Ramos (cell line): ENCODE measurements at regions not wholly inside any gene's neighbourhood (a gene's known extent, or its start where the extent isn't known, plus 50 kb on each side); places are given as distances from the start of the nearest gene placed in this dataset.

ENCODE experiments used
- in situ Hi-C: fragments of 300-500 bp; cut with MboI; formaldehyde crosslinking; loops from one replicate; pipeline ENCODE4 v1.14.3; 2022; ENCODE audit warnings: low sequenced_read_pairs; ENCODE audit not compliant: unreplicated experiment

DNA sequence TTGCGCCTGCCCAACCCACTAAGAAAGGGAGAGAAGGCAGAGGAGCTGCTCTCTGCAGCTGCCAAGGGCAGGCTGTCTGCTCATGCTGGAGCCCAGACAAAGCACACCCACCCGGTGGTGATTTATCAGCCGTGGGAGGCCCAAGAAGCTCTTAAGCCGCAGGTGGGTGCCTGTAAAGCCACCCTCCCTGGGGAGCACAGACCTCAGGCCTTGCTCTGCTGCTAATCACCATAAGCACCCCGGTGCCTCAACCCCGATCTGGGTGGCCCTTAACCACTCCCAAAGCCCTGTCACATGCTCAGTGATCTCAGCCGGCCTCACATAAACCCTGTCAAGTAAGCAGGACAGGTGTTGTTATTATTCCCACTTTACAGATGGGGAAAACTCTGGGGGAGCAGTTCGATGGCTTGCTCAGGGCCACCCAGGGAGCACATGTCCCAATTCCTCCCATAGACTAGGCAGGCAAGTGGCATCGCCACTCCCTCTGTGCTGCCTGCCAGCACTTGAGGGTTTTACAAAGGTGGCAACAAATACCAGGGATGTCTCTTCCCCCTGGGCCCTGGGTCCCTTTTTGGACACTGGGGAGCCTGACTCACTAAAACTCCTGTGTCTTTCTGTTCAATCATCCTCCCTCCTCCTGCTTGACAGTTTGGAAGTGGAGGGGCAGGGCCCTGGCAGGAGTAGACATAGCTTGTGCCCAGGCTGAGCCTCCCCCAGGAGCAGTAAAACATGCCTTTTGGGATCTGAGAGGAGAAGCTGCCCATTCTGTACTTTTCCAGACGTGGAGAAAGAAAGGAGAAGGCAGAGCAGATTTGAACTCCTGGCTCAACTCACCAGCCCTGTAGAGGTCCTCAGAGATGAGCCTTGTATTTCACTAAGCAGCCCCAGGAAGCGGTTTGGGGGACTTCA, 299.3 kb downstream of the SOX9 start:
- in situ Hi-C loops, result no loop called here

DNA sequence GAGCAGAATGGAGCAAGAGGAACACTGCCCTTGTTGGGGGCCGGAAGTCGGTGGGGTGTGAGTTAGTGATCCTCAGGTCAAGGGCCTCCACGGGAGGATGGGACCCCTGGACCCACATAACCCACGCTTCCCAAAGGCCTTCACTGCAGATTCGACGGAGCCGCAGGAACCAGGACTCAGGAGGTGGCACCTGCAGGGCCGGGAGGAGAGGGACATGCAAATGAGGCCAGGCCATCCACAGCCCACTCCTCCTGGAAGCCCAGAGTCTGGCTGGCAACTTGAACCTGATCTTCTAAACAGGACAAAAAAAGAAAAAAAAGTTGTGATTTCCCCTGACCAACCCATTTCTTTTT, 299.9 kb downstream of the SOX9 start:
- in situ Hi-C loops, result no loop called here

DNA sequence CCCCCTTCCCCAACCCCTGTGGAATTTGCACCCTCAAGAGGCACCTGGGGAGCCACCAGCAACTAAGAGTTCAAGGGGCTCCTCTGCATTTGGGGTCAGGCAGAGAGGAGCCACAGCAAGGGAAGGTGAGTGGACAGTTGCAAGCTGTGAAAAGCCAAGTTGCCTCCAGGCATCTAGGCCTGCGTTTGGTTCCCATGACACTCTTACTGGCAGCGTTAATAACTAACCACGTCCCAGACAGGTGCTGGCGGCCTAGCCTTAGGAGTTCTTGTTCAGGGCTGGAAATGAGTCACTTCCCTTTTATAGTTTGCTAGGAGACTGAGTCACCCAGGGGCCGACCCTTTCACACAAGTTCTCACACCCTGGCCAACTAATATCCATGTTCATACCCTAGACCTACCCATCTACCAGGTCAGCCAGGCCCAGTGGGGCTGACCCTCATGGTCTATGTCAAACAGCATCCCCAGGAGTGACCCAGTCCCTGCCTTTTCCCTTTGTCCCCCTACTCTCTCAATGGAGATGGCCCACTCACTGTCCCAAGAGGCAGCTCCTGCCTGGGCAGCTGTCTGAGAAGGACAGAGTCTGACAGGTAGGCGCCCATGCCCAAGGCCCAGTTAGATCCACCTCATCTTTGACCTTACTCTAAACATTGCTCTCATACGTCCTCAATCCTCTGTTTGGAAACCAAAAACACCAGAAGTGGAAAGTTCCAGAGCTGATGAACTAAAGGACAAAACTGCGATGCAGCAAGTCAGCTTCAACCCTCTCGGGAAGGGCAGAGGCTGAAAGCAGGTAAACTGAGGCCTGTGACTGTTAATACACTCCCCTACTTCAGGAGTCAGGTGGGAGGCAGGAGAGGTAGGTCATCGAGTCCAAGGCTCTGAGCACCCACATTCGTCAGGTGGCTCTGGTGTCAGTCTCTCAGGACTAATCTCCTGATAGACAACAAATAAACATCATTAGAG, 300.6 kb downstream of the SOX9 start:
- in situ Hi-C loops, result no loop called here

DNA sequence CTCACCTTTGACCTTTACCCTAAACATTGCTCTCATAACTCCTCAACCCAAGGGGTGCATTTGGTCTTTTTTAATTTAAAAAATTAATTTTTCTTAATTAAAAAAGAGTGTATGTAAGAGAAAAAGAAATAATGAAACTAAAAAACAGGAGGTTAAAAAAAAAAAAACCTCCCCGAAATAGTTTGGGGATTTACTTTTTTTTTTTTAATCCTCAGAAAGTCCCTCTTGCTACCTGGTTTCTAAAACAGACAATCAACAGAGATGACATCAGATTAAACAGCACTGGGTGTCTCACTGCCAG, 301.3 kb downstream of the SOX9 start:
- in situ Hi-C loops, result no loop called here

DNA sequence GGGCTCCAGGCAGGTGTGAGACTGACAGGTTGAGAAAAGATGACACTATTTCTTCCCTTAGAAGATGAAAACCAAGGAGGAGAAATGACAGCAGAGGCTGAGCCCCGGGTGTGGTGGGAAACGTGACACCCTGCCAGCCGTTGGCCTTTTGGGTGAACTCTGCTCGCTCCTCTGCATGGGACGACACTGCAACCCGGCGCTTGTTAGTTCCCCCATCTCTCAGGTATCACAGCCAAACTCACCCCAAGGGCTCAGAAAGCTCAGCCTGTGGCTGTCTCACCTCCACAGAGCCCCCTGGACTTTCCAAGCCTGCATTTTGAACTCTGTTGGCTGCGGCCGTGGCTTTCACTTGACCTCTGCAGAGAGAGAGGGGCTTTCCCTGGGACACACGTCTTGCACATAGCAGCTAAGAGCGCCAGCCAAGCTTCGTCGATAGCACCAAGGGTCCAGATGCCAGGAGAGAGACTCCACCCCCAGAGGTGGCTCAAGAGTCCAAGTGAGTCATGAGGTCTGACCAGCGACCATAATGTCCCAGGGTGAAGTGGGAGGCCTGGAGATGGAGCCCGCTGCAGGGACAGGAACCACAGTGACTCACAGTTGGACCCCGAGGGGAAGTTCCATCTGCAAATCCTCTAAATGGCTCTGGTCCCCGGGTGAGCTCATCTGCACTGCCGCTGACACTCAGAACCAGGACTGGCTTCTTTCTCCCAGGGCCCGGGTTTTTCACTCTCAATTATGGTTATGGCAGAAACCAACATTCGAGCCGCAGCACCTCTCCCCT, 301.9 kb downstream of the SOX9 start:
- in situ Hi-C loops, result no loop called here

DNA sequence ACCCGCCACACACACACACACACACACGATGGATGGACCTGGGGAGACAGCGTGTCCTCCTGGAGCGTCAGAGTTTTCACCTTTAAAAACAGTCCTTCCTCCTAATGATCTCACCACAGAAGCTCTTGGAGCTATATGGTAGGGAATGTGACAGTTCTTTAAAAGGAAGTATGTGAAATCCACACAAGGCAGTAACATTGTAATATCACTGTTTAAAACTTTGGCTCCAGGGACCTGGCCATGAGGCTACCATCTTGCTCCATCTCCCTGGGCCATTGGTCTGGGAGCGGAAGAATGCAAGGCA, 302.4 kb downstream of the SOX9 start:
- in situ Hi-C loops, result no loop called here

DNA sequence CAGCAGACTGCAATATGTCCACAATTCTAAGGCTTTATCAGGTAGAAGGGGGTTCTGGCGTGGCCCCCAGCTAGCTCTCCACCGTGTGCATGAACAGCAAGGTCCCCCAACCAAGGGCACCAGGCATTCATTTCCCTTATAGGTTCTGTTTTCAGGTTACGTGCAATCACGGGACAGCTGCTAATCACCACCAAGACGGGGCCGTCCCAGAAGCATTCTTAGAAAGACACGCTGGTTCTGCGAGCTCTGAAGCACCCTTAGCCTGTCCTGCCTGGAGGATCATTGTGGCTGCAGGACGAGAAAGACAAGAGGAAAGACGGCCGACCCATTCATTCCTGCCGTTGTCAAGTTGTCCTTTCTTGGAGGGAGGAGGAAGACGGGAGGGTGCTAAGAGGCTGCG, 302.9 kb downstream of the SOX9 start:
- in situ Hi-C loops, result no loop called here

DNA sequence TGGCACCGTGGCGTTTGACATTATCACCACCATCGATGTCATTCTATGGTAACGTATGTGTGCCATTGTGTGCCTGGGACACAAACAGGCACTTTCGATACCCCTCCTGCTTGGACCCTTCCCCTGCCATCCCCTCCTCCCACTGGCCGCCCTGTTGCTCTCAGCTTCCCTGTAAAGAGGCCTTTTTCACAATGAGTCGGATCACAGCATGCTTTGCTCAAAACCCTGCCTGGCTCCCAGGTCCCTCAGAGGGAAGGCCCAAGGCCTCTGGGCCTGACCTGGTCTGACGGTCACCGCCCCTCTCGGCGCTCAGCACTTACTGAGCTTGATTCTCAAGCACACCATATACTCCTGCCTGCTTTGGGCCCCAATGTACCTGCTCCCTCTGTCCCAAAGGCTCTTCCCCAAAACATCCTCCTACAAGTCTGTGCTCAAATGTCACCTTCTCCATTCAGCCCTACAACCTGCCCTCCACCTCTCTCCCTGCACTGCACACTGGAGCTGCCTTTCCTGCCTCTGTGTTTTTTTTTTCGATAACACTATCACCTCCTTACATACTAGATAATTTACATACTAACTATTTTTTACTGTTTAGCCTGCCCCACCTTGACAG, 303.8 kb downstream of the SOX9 start:
- in situ Hi-C loops, result no loop called here

DNA sequence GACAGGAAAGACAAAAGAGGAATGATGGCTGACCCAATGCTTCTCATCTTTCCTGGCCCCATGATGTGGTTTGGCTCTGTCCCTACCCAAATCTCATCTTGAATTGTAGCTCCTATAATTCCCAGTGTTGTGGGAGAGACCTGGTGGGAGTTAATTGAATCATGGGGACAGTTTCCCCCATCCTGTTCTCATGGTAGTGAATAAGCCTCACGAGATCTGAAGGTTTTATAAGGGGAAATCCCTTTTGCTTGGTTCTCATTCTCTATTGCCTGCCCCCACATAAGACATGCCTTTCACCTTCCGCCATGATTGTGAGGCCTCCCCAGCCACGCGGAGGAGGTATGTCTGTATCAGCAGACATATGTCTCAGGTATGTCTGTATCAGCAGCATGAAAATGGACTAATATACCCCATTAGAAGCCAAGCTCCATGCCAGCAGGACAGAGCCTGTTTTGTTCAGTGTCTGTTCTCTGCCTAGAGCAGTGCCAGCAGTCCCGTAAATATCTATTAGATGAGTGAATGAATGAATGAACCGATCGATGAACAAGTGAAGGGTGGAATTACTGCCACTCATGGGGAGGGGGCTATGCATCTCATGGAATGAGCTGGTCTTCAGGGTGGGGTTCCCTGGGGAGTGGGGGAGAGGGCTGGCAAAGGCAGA, 304.4 kb downstream of the SOX9 start:
- in situ Hi-C loops, result no loop called here

DNA sequence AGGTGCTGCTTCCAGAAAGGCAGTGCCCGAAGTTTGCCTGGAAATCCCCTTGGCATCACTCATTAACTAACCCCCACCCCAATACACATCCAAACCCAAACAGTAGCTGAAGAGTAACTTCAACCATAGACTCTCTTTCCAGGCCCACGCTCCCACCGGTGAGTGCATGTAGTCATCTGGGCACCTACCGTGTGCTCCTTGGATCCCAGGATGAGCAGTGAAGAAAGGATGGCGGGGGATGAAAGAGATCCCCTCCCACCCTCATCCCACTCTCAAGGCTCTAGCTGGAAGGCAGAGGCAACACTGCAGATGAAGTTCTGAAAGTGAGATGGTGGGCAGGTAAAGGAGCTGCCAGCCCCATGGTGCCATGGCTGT, 305.0 kb downstream of the SOX9 start:
- in situ Hi-C loops, result no loop called here

DNA sequence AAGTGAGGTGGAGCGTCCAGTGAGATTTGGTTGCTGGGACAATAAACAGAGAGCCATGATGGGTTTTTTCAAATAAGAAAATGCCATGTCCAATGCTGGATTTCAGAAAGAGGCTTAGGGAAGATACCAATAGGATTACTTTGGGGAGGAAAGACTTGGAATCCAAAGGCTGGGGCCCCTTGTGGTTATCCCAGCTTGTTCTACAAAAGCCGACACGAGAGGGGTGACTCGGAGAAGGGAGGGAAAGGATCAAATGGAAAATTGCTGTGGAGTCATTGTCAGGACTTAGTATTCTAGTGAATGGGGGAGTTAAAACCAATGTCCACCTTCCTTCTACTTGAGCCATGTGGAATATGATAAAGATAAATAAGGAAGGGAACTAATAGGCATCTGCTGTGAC, 305.5 kb downstream of the SOX9 start:
- in situ Hi-C loops, result no loop called here

DNA sequence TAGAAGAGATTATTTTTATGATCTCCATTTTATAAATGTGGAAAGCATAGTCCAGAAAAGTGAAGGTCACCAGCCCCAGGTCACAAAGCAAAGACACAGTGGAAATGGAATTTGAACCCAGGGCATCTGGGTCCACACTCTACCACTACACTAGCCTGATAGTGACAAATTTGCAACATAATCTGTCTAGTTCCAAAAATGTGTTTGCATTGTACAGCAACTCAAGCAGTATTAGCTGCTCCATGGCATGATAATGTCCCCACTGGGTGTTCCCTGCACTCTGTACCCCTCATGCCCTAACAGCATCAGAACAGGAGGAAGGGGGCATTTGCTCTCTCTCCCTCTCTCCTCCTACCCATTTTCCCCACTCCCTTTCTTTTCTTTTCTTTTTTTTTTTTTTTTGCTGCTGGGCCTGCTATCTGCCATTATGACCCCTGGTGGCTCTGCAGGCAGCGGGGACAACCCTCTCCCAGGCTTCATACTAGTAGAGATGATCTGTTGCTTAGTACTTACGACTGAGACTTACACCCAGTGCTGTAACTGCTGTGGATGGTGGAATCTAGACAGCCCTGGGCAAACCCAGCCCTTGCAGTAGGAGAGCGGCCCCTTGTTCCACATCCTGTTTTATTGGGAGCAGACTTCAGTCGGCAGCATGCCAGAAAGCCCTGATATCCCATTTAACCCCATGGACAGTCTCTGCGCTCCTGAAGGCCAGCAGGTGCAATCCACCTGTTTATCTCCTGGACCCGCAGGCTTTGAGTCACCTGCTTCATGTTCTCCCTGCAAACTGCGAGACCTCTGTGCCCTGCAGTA, 306.3 kb downstream of the SOX9 start:
- in situ Hi-C loops, result no loop called here

DNA sequence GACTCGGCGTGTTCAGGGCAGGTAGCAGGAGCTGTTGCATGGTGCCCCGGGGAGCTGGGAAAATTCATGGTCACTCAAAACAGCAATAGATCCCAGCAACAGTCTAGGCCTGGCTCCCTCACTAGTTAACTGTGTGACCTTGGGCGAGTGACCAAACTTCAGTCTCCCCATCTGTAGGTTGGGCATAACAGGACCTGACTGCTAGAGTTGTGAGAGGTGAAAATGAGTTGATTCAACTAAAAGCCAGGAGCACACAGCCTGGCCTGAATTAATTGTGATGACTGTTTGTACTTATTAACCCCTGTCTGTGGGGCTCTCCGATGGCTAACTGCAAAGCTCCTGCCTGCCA, 306.9 kb downstream of the SOX9 start:
- in situ Hi-C loops, result no loop called here

DNA sequence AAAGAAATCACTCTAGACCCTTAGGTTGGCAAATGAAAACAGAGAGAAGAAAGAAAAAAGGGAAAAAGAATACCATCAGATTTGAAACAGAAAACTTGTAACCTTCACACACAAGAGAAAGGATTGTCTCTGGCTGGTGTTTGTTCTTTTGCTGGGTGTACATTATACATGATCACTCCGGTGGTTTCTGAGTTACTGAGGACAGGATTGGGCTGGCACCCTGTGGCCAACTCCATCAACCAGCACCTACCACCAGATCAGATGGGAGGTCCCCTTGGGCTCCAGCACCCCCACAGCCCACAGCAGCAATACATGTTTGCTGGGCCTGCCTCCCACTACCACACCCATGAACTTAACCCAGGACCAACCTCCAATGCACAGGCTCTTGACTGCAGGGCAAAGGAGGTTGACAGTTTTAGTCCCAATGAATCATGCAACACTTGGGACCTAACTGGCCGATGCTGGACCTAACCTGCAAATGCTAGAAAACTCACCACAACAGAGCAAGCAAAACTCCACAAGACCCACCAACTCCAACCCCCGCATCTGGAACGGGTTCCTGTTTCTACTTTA, 308.3 kb downstream of the SOX9 start:
- in situ Hi-C loops, result no loop called here

DNA sequence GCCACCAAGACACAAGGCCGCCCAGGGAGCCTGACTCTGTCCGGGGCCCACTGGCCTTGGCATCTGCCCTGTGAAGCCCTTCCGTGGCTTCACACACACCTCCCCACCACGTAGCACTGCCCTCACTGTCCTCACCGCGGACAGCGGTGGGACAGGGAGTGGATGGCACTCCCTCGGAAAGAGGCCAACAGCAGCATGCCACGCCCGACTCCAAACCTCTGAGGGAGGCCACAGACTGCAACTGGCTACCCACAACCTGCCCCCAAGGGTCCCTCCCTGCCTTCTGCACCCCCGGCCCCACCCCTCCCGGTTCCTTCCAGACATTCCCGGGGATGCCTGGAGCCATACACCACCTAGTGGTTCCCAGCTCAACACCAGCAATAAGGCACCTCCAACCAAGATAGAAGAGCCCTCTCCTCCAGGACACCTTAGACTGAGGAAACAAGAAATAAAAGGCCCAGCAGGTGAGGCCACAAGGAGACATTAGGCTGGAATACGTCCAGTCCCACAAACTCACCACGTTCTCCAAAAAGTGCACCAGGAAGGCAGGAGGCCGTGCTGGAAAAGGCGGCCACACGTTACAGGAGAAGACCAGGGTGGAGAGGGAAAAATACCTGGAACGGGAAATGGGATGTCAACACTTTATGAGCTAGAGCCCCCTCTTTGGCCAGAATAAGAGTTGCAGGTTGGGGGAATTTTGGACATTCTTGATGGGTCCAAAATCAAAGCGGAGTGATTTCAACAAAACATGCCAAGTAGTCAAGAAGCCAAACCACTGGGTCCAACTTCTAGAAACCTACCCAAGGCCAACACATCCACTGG, 310.0 kb downstream of the SOX9 start:
- in situ Hi-C loops, result no loop called here

DNA sequence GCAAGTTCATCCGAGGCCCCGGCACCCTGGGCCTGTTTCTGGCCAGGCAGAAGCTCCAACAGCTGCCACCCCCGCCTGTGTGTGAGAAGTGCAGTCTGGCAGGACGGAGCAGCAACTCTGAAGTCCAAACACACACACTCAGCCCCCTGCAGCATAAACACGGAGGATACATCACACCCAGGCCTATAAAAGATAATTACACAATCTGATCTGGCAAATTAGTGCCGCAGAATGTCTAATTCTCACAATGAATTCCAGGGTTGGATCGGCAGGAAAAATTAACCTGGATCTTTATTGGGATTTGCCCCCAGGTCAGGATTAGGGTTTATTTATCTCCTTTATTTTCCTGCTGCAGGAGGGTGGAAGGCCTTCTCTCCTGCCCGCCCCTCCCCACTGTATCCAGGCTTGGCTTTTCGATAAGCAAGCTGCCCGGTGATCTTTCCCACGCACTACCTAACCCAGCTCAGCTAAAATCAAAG, 311.4 kb downstream of the SOX9 start:
- in situ Hi-C loops, result no loop called here

DNA sequence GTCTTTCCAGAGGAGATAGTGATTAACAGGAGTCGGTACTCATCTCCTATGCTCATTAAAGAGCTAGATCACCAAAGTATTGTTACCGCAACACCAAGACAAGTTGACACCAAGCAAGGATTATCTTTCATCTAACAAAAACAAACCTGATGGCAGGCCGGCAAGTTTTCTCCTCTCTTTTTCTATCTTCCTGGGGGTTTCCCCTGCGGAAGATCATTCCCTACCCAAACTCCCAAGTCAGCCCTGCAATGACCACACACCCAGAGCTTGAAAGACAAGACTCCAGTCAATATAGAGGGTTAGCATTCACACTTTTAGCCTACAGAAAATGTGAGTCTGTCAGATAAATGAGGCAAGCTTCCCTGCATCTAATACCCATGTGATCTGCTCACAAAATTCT, 312.1 kb downstream of the SOX9 start:
- in situ Hi-C loops, result no loop called here

DNA sequence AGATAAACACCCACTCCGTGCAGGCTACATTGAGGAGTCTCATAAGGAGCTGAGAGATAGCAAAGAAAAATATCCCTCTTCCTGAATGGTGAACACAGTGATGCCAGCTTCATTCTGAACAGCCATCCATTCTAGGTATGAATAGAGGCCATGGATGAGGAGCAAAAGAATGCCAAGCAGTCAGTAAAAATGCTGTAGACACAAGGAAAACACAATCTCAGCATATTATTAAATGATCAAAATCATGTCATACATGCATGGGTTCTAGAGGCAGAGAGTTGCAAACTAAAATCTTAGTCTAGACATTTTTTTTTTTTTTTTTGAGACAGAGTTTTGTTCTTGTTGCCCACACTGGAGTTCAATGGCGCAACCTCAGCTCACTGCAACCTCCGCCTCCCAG, 313.0 kb downstream of the SOX9 start:
- in situ Hi-C loops, result no loop called here
